Posterior cingulate gyrus (tissue), 11 donors: ENCODE measurements at regions not wholly inside any gene's neighbourhood (a gene's known extent, or its start where the extent isn't known, plus 50 kb on each side); places are given as distances from the start of the nearest gene placed in this dataset.

ENCODE experiments used
- DNase-seq, 10 donors: peaks; one replicate each; pipeline versions ENCODE4 v3.0.0 to v3.0.0-alpha.2; 2020 to 2021; ENCODE audit warnings: mixed read lengths in 3 of 10
- intact Hi-C: fragments of 100-400 bp; cut with DNase I; formaldehyde crosslinking; loops from one replicate; pipeline ENCODE4 v1.15.1; 2023

DNA sequence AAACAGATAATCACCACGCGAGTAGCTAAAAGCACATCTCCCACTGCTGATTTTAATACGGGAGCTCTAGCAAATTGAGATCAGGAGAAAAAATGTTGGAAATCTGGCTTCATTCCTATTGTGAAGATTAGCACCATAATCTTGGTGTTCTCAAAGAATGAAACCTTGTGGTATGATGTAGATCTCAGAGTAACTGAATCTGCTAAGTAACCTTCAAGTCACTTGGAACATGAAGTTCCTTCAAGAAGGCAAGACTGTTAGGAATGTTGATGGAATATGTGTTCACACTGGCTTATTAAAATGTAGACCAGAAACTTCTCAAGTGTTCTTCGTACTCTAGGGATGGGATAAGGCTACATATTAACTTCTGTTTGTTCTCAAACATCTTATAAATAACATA lies 117.4 kb upstream of the CHRM3 start:
- intact Hi-C loops = no loop called here
- no peak for DNase-seq

DNA sequence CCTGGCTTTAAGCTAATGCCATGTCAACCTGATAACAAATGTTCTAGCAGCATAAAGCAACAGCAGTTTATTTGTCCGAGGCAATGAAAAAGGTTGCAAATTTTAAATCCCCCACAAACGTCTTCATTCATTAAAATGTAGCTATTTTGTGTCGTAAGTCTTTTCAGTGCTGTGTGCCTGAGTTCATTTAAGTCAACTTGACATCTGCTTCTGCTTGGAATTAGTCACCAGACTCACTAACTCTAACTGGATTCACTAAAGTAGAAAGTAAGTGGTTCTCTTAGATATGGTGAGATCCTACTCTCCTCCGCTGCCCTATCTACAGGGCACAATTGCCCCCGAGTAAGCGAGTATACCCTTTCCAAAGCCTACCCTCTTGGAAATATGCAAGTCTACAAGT lies 118.4 kb upstream of the CHRM3 start:
- no peak for DNase-seq
- intact Hi-C loops = no loop called here

DNA sequence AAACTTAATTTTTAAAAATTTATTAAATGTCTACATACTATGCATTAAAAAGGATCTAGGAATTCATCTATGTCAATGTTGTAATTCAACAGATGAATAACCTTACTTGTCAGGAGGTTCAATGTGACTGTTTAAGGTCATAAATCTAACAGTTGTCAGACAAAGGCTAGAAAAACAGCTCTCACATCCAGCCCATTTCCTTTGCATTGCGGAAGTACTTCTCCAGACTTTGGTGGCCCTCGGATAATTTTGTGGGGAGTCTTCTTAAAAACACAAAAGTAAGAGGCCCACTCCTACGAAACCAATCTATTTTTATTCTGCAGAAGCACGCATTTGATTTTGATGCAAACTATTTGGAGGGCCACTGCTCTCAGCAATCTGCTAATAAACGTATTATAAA lies 122.6 kb upstream of the CHRM3 start:
- DNase-seq = no peak
- intact Hi-C loops = no loop called here

DNA sequence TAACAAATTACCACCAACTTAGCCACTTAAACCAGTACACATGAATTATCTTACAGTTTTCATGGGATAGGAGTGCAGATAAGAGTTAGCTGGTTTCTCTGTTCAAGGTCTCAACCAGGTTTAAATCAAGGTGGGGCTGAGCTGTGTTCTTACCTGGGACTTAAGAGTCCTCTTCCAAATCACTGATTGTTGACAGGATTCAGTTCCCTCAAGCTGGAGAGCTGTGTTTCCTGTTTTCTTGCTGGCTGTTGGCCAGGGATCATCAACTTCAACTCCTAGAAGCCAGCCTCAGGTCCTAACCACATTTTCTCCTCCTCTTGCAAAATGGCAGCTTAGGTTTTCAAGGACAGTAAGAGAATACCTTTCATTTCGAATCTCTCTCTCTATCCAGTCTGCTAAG lies 123.8 kb upstream of the CHRM3 start:
- intact Hi-C loops = no loop called here
- no peak for DNase-seq

GRCh38 chr1:239261521-239261920 lies 124.8 kb upstream of the CHRM3 start:
- intact Hi-C loops = no loop called here
- DNase-seq = no peak

- DNase-seq = no peak
- intact Hi-C loops = no loop called here
These were observed 125.5 kb upstream of the CHRM3 start for GRCh38 chr1:239260842-239261241.

DNA sequence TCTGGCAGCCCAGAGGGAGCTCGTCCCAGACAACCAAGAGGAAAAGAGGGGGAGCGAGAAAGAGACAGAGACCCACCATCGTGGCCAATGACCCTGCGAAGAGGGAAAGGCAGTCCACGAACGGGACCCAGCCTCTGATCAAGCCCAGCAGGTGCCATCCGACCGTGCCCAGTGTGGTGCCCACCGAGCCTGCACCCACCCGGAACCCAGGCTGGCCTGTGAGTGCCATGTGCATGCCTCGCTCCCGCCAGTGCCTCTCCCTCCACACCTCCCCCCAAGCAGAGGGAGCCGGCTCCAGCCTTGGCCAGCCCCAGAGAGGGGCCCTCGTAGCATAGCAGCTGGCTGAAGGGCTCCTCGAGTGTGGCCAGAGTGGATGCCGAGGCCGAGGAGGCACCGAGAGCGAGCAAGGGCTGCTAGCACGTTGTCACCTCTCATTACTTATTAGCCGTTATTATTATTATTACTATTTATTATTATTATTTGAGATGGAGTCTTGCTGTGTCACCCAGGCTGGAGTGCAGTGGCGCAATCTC lies 130.7 kb upstream of the CHRM3 start:
- intact Hi-C loops = no loop called here
- peak in 2 of 10 donors; percentile 27 to 79 for DNase-seq

- intact Hi-C loops = no loop called here
- no peak for DNase-seq
These were observed 131.4 kb upstream of the CHRM3 start for GRCh38 chr1:239254999-239255398.

GRCh38 chr1:239253032-239253431 lies 133.3 kb upstream of the CHRM3 start:
- intact Hi-C loops = no loop called here
- DNase-seq = no peak

GRCh38 chr1:239250353-239251035 lies 135.9 kb upstream of the CHRM3 start:
- intact Hi-C loops = no loop called here
- DNase-seq = no peak

- intact Hi-C loops = no loop called here
- no peak for DNase-seq
These were observed 139.1 kb upstream of the CHRM3 start for GRCh38 chr1:239247285-239247684.

DNA sequence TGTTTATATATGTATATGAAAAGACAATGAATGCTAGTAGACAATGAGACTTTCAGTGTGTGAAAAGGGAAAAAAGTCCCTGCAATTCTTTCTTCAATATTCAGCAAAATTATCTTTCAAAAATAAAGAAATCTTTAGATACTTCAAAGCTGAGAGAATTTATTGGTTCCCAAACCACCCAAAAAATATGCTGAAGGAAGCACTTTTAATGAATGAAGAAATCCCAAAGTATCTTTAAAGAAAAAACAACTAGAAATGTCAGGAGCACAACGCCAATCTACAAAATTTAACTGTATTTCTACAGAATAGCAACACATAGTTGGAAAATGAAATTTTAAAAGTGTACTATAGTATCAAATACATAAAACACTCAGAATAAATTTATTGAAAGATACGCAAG lies 142.3 kb upstream of the CHRM3 start:
- DNase-seq = no peak
- intact Hi-C loops = no loop called here

- intact Hi-C loops = no loop called here
- no peak for DNase-seq
These were observed 143.4 kb upstream of the CHRM3 start for GRCh38 chr1:239243006-239243405.

DNA sequence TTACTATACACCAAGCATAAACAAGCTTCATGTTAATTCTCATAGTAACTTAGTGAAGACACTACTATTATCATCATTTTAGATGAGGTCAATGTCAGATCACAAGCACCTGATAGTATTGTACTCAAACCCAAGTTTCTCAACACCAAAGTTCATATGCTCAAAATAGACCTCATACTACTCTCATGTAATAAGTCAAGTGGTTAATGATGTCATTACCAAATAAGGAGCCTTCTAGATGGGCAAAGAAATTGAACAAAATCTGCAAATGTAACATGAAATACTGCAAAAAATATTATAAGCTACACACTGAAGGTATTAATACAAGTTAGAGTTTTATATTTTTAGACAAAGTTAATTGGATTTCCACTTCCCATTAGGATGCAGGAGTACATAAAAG lies 144.0 kb upstream of the CHRM3 start:
- no peak for DNase-seq
- intact Hi-C loops = no loop called here

DNA sequence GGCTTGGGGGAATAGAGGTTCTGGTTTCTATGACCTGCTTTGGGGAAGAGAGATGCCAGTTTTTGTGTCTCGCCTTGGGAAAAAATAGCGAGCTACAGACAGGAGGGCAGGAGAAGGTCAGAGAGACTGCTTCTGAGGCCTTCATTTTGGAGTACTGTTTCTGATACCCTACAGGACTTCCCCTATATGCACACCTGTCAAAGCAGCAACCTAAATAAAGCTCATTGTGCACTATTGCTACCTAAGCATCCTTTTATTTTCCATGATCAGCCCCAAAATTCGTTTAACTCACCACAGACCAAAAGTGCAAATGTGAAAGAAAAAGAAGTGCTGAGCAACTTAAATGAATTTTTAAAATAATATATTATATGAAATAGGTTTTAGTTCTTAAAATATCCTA lies 145.6 kb upstream of the CHRM3 start:
- intact Hi-C loops = no loop called here
- DNase-seq = no peak

DNA sequence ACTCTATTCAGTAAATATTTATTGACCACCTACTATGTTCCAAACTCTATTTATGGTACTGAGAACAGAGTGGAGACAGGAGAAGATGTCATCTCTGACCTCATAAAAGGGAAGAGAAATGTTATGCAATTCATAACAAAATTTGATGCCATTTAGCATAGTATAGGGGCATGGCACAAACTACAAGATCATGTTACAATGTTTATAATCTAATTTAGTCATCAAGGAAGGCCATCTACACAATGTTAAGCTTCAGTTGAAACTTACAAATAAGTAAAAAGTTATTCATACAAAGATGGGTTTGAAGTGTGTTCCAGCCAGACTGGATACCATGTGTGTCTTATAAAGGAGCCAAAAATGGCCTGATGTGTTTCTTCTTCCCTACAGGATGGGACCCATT lies 146.8 kb upstream of the CHRM3 start:
- intact Hi-C loops = no loop called here
- no peak for DNase-seq

- intact Hi-C loops = no loop called here
- peak in 1 of 10 donors; percentile 43 for DNase-seq
These were observed 148.5 kb upstream of the CHRM3 start for GRCh38 chr1:239237912-239238311.

DNA sequence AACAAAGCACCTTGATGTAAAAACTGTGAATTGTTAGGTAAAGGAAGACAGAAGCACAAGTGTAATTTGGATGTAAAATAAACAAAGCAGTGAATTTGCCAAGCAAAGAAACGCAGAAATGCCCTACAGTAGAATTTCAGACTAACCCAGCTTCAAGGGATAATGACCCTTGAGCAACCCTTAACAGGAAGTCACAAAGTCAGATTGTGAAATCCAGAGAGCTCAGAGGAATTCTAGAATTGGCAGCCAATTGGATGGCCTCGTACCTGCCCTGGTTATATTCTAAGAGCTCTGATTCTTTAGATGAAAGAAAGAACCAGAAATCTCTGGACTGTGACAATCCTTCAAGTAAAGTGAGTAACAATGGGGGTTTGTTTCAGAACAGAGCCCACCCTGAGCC lies 152.7 kb upstream of the CHRM3 start:
- DNase-seq = no peak
- intact Hi-C loops = no loop called here

DNA sequence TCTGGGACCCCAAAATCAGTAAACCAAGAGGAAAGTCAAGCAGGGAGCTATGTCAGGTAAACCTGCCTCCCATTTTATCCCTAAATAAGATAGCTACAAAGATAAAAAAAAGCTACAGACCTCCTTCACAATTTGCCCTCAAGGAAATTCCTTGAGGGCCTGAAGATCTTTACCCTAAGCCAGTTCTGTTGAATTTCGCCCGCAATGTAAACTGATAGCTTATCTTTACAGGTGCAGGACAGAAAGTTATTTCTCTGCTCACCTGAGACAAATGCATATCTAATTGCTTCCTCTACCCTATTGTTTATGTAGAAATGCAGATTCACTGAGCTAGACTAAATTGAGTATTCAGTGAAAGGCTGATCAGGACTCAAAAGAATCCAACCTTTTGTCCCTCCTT lies 153.4 kb upstream of the CHRM3 start:
- intact Hi-C loops = no loop called here
- DNase-seq = no peak

DNA sequence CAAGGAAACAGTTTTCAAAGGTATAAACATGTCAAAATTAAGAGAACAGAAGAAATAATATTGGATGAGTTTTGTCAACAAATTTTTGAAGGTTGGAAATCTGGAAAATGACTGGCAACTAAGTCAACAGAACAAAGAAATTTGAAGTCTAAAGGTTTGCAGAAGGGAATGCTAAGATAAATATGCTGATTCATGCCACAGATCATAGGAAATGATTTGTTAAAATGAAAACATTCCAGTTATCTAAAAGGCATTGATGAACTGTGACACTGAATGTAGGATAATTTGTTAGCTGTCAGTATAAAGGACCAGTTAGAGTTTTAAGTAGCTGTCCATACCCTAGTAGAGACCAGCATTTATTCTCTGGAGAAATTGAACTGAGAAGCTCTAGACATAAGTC lies 157.9 kb upstream of the CHRM3 start:
- DNase-seq = no peak
- intact Hi-C loops = no loop called here

GRCh38 chr1:239225396-239225795 lies 161.0 kb upstream of the CHRM3 start:
- no peak for DNase-seq
- intact Hi-C loops = no loop called here

DNA sequence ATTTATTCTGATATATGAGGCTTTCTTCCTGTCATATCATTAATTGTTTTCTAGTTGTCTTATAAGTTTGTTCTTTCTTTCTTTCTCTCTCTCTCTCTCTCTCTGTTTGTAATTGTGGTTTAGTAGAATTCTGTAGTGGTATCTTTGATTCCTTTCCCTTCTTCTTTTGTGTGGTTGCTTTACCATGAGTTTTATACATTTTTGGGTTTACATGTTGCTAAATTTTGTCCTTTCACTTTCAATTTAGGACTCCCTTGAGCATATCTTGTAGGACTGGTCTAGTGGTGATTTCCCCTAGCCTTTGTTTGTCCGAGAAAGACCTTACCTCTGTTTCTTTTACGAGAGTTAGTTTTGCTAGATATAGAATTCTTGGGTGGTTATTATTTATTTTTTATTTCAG lies 162.3 kb upstream of the CHRM3 start:
- DNase-seq = no peak
- intact Hi-C loops = no loop called here

DNA sequence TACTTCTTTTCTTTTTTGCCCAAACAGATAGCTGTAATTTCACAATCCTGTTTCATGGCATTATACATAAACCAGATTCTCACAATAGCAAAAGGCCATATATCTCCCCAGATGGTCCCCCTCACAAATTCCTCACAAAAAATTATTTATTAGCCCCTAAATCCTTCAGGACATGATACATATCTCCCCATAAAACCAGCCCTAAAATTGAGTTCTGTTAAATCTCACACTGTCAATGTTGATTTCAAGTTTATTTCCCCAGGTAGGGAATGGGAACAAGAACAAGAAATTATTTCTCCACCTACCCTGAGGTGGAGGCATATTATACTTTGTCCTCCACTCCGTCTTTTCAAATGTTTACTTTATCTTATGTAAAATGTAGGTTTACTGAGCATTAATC lies 163.4 kb upstream of the CHRM3 start:
- DNase-seq = no peak
- intact Hi-C loops = no loop called here
